Cerebellar cortex (tissue), 1 donor: ENCODE measurements at regions not wholly inside any gene's neighbourhood (a gene's known extent, or its start where the extent isn't known, plus 50 kb on each side); places are given as distances from the start of the nearest gene placed in this dataset.

Experiments
- DNase-seq: peaks from one replicate; pipeline ENCODE4 v3.0.0-alpha.2; 2015; ENCODE audit warnings: low spot score

DNA sequence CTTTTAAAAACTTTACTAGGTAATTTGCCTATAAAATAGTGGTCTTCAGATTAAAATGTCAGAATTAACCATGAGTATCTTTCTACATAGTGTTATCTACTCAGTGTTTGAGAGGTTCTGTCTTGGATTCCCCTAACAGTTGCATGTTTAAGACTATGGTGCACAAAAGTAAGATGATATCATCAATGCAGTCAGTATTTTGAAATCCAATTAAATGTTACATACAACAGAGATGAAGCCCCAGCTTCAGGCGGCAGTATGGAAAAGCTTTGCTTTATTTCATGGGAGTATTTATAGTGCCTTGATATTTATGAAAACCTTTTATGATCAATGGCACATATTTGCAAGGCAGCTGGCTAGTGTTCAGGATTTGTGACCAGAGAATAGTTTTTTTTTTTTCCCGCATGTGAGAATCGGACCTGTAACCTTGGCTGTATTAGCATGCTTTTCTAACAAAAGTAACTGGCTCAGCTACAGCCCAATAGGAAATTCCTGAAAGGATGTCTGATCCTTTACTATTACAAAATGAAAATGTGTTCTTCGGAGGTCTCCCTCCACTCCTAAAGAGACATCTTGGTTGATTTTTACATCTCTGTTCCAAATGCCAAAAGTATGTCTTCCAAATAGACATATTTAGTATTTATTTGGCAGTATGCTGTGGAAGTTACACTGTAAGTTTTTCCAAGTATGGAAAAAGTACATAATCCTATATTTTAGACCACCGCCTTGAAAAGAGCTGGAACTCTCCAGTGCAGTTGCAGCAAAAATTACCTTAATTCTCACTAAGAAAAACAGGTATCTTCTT lies 319.3 kb upstream of the UBE2E3 start:
- DNase-seq = no peak

- no peak for DNase-seq
These were observed 320.2 kb upstream of the UBE2E3 start for GRCh38 chr2:180660207-180660606.

GRCh38 chr2:180657054-180657453 lies 323.4 kb upstream of the UBE2E3 start:
- DNase-seq = no peak

DNA sequence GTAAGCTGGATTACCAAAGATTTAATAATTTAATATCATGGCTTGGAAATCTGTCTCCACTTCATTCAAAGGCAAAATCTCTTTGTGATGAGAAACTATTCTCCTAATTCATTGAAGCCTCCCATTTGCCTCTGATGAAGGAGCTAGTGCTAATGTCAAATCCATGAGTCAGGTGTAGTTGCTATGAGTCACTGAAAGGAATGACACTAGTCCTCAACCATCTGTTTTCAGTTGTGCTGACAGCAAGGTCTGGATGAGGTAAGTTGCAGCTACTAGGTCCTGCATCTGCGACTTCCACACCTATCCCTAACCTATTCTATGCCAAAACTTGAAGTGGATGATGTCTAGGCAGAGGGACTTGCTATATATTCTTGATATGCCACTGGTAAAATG lies 324.0 kb upstream of the UBE2E3 start:
- no peak for DNase-seq

GRCh38 chr2:180655842-180656454 lies 324.5 kb upstream of the UBE2E3 start:
- DNase-seq = no peak

- no peak for DNase-seq
These were observed 325.0 kb upstream of the UBE2E3 start for GRCh38 chr2:180655393-180655792.

DNA sequence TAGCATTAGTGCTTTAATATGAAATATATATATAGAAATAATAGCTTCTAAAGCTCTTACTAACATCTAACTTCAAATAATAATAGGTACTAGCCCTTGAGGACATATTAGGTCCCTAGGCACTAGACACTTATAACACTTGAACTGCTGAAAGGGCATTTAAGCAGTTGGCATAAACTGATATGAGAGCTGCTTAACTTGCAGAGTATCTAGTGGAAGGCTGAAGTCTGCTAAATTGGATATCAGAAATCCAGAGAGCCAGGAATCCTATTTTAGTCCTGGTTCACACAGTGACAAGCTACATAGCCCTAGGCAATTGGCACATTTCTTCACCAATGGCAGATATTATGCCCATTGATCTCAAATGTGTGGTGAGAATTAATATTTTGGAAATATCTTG lies 326.9 kb upstream of the UBE2E3 start:
- DNase-seq = no peak

DNA sequence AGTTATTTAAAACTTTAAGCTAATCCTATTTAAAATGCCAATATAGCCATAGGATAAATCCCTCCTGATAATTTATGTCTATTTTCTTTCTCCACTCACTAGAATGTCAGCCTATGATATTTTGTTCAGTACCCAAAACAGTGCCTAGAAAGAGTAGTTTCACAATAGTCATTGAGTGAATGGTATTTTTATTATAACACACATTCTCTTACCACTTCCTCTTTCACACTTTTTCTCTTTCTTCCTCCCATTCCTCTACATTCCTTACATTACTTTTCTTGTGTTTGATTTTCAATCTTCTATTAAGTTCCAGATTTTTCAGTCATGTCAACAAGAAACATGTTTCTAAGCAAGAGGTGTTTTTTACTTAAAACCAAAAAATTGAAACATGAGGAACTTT lies 327.6 kb upstream of the UBE2E3 start:
- no peak for DNase-seq

DNA sequence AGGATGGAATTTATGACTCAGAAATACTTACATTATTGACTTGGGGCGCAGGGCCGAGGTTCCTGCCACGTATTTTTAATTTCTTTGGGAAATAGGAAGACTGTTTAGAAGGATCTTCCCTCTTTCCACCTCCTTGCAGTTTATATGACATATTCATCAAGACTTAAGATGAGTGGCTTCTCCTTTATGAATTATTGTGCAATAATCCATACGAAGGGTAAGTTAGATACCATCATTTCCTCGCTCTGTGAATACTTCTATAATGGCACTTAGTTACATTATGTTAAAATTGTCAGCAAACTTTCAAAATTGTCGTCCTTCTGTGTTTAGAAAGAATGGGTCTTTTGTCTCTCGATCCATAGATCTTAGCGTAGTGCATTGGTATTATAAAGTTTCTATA lies 328.8 kb upstream of the UBE2E3 start:
- DNase-seq = no peak

DNA sequence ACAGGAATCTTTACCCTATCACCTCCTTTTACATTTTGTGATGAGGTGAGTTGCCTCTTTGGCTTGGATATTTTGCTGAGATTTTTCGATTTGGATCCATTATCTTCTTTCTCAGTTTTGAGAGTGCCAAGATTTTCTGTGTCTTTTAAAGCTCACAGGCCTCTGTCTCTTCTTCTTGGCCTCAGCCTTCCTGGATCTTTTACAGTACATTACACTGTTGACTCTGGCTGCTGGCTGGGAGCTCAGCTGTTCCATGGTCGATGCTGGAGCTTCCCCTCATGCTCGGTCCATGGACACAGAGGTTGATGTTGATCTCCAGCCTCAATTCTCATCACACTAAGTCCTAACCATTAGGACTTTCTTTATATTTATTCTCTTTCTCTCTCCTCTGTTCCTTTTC lies 332.8 kb upstream of the UBE2E3 start:
- no peak for DNase-seq

GRCh38 chr2:180647221-180647620 lies 333.2 kb upstream of the UBE2E3 start:
- DNase-seq = no peak

DNA sequence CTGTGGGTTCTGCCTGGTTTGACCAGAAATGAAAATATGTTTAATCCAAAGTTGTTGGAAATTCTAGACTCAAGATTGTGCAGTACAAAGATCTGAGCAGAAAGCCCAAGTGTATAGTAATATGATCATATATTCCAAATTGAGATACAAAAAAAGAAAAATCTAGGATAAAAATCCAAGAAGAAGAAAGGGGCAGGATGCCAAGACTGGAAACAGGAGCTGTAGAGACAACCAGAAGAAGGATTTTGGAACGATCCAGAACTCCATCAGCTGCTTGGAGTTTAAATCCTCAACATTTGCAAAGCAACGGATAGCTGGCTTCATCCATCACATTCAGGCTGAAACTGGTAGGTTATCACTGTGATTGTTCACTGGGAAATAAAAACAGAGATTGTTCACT lies 333.6 kb upstream of the UBE2E3 start:
- no peak for DNase-seq

GRCh38 chr2:180644709-180645108 lies 335.7 kb upstream of the UBE2E3 start:
- DNase-seq = no peak

- DNase-seq = no peak
These were observed 349.6 kb upstream of the UBE2E3 start for GRCh38 chr2:180630756-180631155.

DNA sequence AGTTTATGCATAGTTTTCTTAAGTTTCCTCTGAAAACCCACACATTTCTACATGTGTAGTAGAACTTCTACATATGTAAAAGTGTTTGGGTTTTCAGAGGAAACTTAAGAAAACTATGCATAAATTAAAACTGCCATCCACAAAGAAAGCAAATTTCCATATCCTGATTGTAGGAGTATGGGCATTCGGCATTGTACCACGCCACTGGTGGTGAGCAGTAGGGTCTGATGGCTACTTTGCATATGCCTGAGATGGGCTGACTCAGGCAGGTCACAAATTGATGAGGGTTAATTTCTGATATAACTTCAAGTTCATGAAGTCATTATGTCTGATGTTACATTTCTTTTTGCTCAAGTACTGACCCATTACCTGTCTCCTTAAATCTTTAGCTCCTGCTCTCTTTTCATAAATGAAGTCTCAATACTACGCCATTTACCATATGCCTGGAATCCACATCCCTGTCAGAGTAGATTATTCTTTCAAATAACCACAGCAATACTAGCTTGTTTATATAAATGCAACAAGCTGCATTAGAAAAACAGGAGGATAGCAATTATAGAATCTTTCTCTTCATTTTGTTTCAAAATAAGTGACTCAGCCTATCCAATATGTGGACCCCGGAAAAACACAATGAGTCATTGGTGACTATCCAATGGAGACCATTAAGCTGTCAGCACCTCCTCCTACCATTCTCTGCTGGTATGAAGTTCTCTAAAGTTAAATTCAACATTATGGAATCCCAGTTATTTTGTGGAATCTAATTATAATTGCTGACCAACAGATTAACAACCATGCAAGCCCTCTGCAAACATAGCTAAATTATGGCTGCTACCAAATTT lies 355.2 kb upstream of the UBE2E3 start:
- no peak for DNase-seq

DNA sequence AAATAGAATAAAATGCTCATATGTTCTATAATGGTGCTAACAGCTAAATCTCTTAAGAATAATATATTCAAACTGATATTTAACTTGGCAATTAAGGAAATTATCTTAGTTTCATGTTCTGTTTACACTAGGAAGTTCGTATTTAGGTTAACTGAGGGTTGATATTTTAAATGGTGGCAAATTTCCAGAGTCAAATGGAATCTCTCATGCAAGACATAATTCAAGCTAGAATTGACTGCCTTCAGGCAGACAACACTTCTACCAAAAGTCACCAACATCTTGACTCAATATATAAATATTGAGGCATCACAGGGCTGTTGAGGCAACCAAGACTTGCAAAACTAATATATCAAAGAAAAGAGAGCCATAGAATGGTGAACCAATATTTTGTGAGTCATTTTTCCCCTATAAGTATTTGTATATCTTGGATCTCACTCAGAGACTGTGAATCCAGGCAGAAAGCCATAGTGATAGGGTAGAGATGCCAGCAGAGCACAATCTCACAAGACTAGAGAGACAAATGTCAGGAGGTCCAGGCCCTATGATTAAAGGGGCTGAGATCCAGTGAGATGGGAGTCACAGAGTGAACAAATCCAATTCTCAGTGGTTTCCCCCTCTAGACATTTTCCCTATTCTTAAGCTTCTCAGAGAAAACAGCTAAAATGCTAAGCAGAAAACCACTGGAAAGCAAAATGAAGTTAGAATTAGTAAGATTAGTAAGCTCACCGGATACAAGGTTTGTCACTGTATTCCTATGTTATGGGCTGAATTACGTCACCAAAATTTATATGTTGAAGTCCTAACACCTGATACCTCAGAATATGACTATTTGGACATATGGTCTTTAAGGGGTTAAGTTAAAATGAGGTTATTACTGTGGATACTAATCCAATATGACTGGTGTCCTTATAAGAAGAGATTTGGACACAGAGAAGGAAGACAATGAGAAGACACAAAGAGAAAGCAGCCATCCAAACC lies 358.2 kb upstream of the UBE2E3 start:
- DNase-seq = no peak

GRCh38 chr2:180621366-180621765 lies 359.0 kb upstream of the UBE2E3 start:
- no peak for DNase-seq

GRCh38 chr2:180618570-180618969 lies 361.8 kb upstream of the UBE2E3 start:
- DNase-seq = no peak

DNA sequence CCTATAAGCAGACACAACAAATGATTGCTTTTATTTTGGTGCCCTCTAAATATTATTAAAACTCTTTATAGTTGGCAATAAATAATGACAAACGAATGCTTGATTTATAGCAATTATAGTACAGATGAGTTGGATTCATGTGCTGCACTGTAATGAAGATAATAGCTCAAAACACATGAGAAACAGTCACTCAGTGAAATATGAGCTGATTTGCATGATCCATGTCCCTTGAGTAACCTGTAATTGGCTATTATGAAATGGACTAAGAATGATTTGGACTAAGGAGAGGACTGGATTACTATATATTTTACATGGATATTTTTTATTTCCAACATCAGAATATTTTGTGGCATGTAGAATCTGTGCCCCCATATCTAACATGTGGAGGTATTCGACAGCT lies 365.6 kb upstream of the UBE2E3 start:
- DNase-seq = no peak

GRCh38 chr2:180609626-180610340 lies 370.6 kb upstream of the UBE2E3 start:
- DNase-seq = no peak

DNA sequence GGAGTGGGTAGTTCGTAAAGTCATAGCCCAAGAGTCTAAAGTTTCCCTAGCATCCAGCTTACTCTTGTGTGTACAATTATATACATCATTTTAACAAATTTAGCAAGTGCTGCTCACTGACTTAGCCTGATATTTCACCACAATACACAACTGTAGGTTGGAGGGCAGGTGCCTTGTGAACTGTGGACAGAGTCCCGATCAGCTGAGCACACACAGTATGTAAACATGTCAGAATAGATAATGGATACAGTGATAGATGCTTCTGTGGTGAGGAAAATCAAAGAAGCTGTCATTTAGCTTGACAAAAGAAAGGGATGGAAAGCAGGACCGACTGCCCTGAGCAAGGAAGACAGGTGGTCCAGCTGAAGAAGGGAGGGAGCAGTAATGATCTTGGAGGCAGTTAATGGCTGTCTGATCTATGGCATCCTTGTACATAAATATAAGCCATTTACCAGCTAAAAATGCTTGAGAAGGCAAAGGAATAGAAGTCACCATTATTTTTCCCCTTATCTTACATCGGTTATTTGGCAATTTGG lies 372.8 kb upstream of the UBE2E3 start:
- DNase-seq = no peak
